OCI-LY3 (cell line): ENCODE measurements at regions not wholly inside any gene's neighbourhood (a gene's known extent, or its start where the extent isn't known, plus 50 kb on each side); places are given as distances from the start of the nearest gene placed in this dataset.

ENCODE experiments used
- EZH2phosphoT487 ChIP-seq: fragments of 200-600 bp; shearing (Covaris generic); IDR thresholded peaks from 2 replicates; pipeline ENCODE4 v1.6.1; 2018; ENCODE audit warnings: antibody characterized with exemption, mixed run types, low read depth
- TF ChIP-seq, protein P1 (sequence below): fragments of 200-600, 300-600 bp; sonication (generic); IDR thresholded peaks from 2 replicates; pipeline ENCODE4 v1.5.1; 2014; ENCODE audit warnings: antibody characterized with exemption, low read length, low read depth

DNA sequence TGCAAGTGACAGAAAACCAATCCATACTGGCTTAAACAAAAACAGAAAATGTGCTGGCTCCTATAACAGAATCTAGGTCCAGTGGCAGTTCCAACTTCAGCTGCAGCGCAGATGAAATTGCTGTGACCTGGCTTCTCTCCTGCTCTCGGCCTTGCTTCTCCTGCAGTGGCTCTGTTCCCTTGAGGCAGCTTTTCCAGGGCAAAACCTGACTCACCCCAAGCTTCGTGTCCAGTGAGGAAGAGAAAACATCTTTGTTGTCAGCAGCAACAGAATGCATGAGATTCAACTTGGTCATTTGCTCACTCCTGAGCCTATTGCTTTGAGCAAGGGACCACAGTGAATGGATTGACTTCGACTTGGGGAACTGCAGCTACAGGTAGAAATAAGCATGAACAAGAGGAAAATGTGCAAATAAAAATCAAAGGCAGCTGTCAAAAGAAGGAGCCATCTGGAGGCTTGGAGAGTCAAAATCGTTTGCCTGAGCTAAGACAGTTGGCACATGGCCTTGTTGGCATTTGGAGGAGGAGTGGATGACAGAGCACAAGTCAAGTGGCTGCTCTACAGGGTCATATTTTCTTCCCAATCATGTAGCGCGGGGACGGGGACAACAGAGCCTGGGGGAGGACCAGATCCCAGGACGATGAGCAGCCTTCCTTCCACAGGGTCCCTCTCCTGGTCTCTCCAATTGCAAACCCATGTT, 523.4 kb downstream of the FGF9 start:
- TF ChIP-seq, protein P1, sequence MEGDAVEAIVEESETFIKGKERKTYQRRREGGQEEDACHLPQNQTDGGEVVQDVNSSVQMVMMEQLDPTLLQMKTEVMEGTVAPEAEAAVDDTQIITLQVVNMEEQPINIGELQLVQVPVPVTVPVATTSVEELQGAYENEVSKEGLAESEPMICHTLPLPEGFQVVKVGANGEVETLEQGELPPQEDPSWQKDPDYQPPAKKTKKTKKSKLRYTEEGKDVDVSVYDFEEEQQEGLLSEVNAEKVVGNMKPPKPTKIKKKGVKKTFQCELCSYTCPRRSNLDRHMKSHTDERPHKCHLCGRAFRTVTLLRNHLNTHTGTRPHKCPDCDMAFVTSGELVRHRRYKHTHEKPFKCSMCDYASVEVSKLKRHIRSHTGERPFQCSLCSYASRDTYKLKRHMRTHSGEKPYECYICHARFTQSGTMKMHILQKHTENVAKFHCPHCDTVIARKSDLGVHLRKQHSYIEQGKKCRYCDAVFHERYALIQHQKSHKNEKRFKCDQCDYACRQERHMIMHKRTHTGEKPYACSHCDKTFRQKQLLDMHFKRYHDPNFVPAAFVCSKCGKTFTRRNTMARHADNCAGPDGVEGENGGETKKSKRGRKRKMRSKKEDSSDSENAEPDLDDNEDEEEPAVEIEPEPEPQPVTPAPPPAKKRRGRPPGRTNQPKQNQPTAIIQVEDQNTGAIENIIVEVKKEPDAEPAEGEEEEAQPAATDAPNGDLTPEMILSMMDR: no peak
- TF ChIP-seq EZH2phosphoT487: no peak
